Naive thymus-derived CD4-positive, alpha-beta T cell (primary cell): ENCODE measurements at regions not wholly inside any gene's neighbourhood (a gene's known extent, or its start where the extent isn't known, plus 50 kb on each side); places are given as distances from the start of the nearest gene placed in this dataset.

Experiments
- ATAC-seq: fragments of 150-1000 bp; cut with Tn5 transposase; 2 replicates; pipeline ENCODE4 v1.10.0; 2021; ENCODE audit warnings: mild to moderate bottlenecking, moderate library complexity
- CTCF ChIA-PET: fragments of 350-600 bp; sonication (Branson Sonifier 250); formaldehyde crosslinking; loops from one replicate; lab custom pipeline; 2021; ENCODE audit warnings: antibody characterized with exemption; lab: Charles Lee
- POLR2A ChIA-PET: fragments of 350-600 bp; sonication (Branson Sonifier 250); formaldehyde crosslinking; loops from one replicate; lab custom pipeline; 2021; ENCODE audit warnings: antibody characterized with exemption, inconsistent platforms; lab: Charles Lee
- DNase-seq, 9 donors: peaks; one replicate each; pipeline versions ENCODE4 v3.0.0 to v3.0.0-alpha.2; 2020 to 2022; ENCODE audit warnings: mixed read lengths in 1 of 9
- H3K27ac ChIP-seq: one replicate; pipeline ENCODE4 v1.7.0; 2013; ENCODE audit warnings: mild to moderate bottlenecking, low read depth, low read length, moderate library complexity
- H3K27me3 ChIP-seq, 2 donors: one replicate each; pipeline ENCODE4 v1.7.0; 2013; ENCODE audit warnings: low read length in 2 of 2, mild to moderate bottlenecking in 2 of 2, moderate library complexity in 2 of 2; ENCODE audit not compliant: control insufficient read depth in 2 of 2, insufficient read depth in 2 of 2
- H3K36me3 ChIP-seq, 3 experiments: 1 replicate in 2 of 3; 2 replicates in 1 of 3; pipeline ENCODE4 v1.7.0; 2013; ENCODE audit warnings: low read length in 3 of 3, mild to moderate bottlenecking in 3 of 3, moderate library complexity in 1 of 3; ENCODE audit not compliant: insufficient read depth in 3 of 3, control insufficient read depth in 2 of 3
- H3K4me1 ChIP-seq, 2 donors: one replicate each; pipeline ENCODE4 v1.7.0; 2013; ENCODE audit warnings: low read length in 2 of 2, mild to moderate bottlenecking in 2 of 2, moderate library complexity in 1 of 2; ENCODE audit not compliant: control insufficient read depth in 2 of 2, insufficient read depth in 2 of 2
- H3K4me3 ChIP-seq: 2 replicates; pipeline ENCODE4 v1.7.0; 2013; ENCODE audit warnings: mild to moderate bottlenecking, low read length
- H3K9me3 ChIP-seq, 3 experiments: 1 replicate in 2 of 3; 2 replicates in 1 of 3; pipeline ENCODE4 v1.7.0; 2013; ENCODE audit warnings: low read length in 3 of 3; ENCODE audit not compliant: control insufficient read depth in 2 of 3
- H3K27ac Mint-ChIP-seq, 9 donors: one replicate each; pipeline ENCODE4 v1.8.0; 2020 to 2022; ENCODE audit warnings: mixed read lengths in 9 of 9, mild to moderate bottlenecking in 8 of 9, moderate library complexity in 5 of 9, inconsistent platforms in 2 of 9
- H3K27me3 Mint-ChIP-seq, 5 donors: one replicate each; pipeline ENCODE4 v1.8.0; 2021 to 2022; ENCODE audit warnings: mixed read lengths in 5 of 5, mild to moderate bottlenecking in 1 of 5
- H3K36me3 Mint-ChIP-seq, 5 donors: one replicate each; pipeline ENCODE4 v1.8.0; 2020 to 2022; ENCODE audit warnings: mixed read lengths in 5 of 5, mild to moderate bottlenecking in 3 of 5, inconsistent platforms in 1 of 5
- H3K4me1 Mint-ChIP-seq, 7 donors: one replicate each; pipeline ENCODE4 v1.8.0; 2020 to 2022; ENCODE audit warnings: mixed read lengths in 7 of 7, mild to moderate bottlenecking in 3 of 7, inconsistent platforms in 1 of 7
- H3K4me3 Mint-ChIP-seq, 10 donors: one replicate each; pipeline ENCODE4 v1.8.0; 2020 to 2022; ENCODE audit warnings: mild to moderate bottlenecking in 10 of 10, mixed read lengths in 10 of 10, moderate library complexity in 6 of 10, inconsistent platforms in 2 of 10
- H3K9me3 Mint-ChIP-seq, 11 donors: one replicate each; pipeline ENCODE4 v1.8.0; 2020 to 2022; ENCODE audit warnings: mixed read lengths in 11 of 11, mild to moderate bottlenecking in 4 of 11, inconsistent platforms in 1 of 11, moderate library complexity in 1 of 11
- intact Hi-C, 2 donors: fragments of 100-400 bp; cut with micrococcal nuclease; formaldehyde crosslinking; loops; one replicate each; pipeline ENCODE4 v1.15.1; 2023

- Histone ChIP-seq H3K36me3 (no peaks in the 10 kb centered on the region), H3K27me3 (no peaks in the 10 kb centered on the region), H3K9me3 (no peaks in the 10 kb centered on the region), H3K27ac (no peak overlapping the region), H3K4me1 (no peaks in the 10 kb centered on the region), H3K4me3 (no peak overlapping the region)
- ATAC-seq, result no peak
- Mint-ChIP-seq H3K27ac (no peak overlapping the region), H3K9me3 (peaks cover 0 to 4% (median 0%) of the 10 kb centered on the region in 11 donors), H3K36me3 (no peaks in the 10 kb centered on the region), H3K27me3 (peaks cover 0 to 22% (median 5%) of the 10 kb centered on the region in 5 donors), H3K4me3 (no peak overlapping the region), H3K4me1 (no peaks in the 10 kb centered on the region)
- CTCF ChIA-PET, result no interaction called here
- no peak for DNase-seq
- POLR2A ChIA-PET, result no interaction called here
- intact Hi-C loops, result no loop called here
Observed at GRCh38 chr13:74461011-74461410, 326.8 kb upstream of the KLF12 start.

- no peak for ATAC-seq
- peaks cover 0 to 19% (median 4%) of the 10 kb centered on the region in 11 donors for H3K9me3 Mint-ChIP-seq
- H3K27ac Mint-ChIP-seq, result no peak overlapping the region
- no peaks in the 10 kb centered on the region for H3K36me3 ChIP-seq
- H3K4me3 Mint-ChIP-seq, result no peak overlapping the region
- ChIA-PET CTCF (no interaction called here), POLR2A (no interaction called here)
- H3K27ac ChIP-seq, result no peak overlapping the region
- no peak for DNase-seq
- H3K4me3 ChIP-seq, result no peak overlapping the region
- no peaks in the 10 kb centered on the region for H3K4me1 ChIP-seq
- H3K27me3 Mint-ChIP-seq, result peaks cover 0 to 35% (median 25%) of the 10 kb centered on the region in 5 donors
- peaks cover 0 to 9% (median 4%) of the 10 kb centered on the region in 5 donors for H3K36me3 Mint-ChIP-seq
- intact Hi-C loops, result no loop called here
- H3K27me3 ChIP-seq, result no peaks in the 10 kb centered on the region
- peaks cover 0 to 1% (median 0%) of the 10 kb centered on the region in 7 donors for H3K4me1 Mint-ChIP-seq
- H3K9me3 ChIP-seq, result no peaks in the 10 kb centered on the region
Observed at GRCh38 chr13:74452881-74453280, 318.7 kb upstream of the KLF12 start.

GRCh38 chr13:74452176-74452575 lies 318.0 kb upstream of the KLF12 start:
- POLR2A ChIA-PET, result no interaction called here
- intact Hi-C loops, result no loop called here
- H3K4me3 Mint-ChIP-seq, result no peak overlapping the region
- peaks cover 0 to 19% (median 4%) of the 10 kb centered on the region in 11 donors for H3K9me3 Mint-ChIP-seq
- peaks cover 0 to 9% (median 4%) of the 10 kb centered on the region in 5 donors for H3K36me3 Mint-ChIP-seq
- H3K27me3 Mint-ChIP-seq, result peaks cover 0 to 35% (median 24%) of the 10 kb centered on the region in 5 donors
- Histone ChIP-seq H3K4me1 (no peaks in the 10 kb centered on the region), H3K9me3 (no peaks in the 10 kb centered on the region), H3K4me3 (no peak overlapping the region), H3K27ac (no peak overlapping the region), H3K27me3 (no peaks in the 10 kb centered on the region), H3K36me3 (no peaks in the 10 kb centered on the region)
- H3K4me1 Mint-ChIP-seq, result peaks cover 0 to 1% (median 0%) of the 10 kb centered on the region in 7 donors
- ATAC-seq (no peak), DNase-seq (no peak)
- H3K27ac Mint-ChIP-seq, result no peak overlapping the region
- CTCF ChIA-PET, result no interaction called here

- ChIA-PET CTCF (no interaction called here), POLR2A (no interaction called here)
- ATAC-seq, result no peak
- peaks cover 0 to 9% (median 4%) of the 10 kb centered on the region in 5 donors for H3K36me3 Mint-ChIP-seq
- Histone ChIP-seq H3K27me3 (no peaks in the 10 kb centered on the region), H3K4me1 (no peaks in the 10 kb centered on the region), H3K9me3 (no peaks in the 10 kb centered on the region), H3K27ac (no peak overlapping the region), H3K4me3 (no peak overlapping the region), H3K36me3 (no peaks in the 10 kb centered on the region)
- no peak overlapping the region for H3K4me3 Mint-ChIP-seq
- peaks cover 0 to 1% (median 0%) of the 10 kb centered on the region in 7 donors for H3K4me1 Mint-ChIP-seq
- H3K27me3 Mint-ChIP-seq, result peaks cover 0 to 35% (median 19%) of the 10 kb centered on the region in 5 donors
- H3K9me3 Mint-ChIP-seq, result peaks cover 0 to 19% (median 4%) of the 10 kb centered on the region in 11 donors
- DNase-seq, result no peak
- H3K27ac Mint-ChIP-seq, result no peak overlapping the region
- intact Hi-C loops, result no loop called here
Observed at GRCh38 chr13:74450964-74451363, 316.8 kb upstream of the KLF12 start.

- CTCF ChIA-PET, result no interaction called here
Observed at GRCh38 chr13:74450525-74450845, 316.3 kb upstream of the KLF12 start.

GRCh38 chr13:74449811-74450524 lies 315.8 kb upstream of the KLF12 start:
- POLR2A ChIA-PET, result no interaction called here
- H3K4me1 Mint-ChIP-seq, result peaks cover 0 to 1% (median 0%) of the 10 kb centered on the region in 7 donors
- H3K4me3 Mint-ChIP-seq, result no peak overlapping the region
- ATAC-seq (no peak), DNase-seq (no peak)
- Histone ChIP-seq H3K9me3 (no peaks in the 10 kb centered on the region), H3K27ac (no peak overlapping the region), H3K4me1 (no peaks in the 10 kb centered on the region), H3K27me3 (no peaks in the 10 kb centered on the region), H3K4me3 (no peak overlapping the region), H3K36me3 (no peaks in the 10 kb centered on the region)
- no peak overlapping the region for H3K27ac Mint-ChIP-seq
- intact Hi-C loops, result no loop called here
- peaks cover 0 to 25% (median 18%) of the 10 kb centered on the region in 5 donors for H3K27me3 Mint-ChIP-seq
- peaks cover 0 to 8% (median 4%) of the 10 kb centered on the region in 5 donors for H3K36me3 Mint-ChIP-seq
- H3K9me3 Mint-ChIP-seq, result peaks cover 0 to 14% (median 4%) of the 10 kb centered on the region in 11 donors
- CTCF ChIA-PET, result no interaction called here

More at GRCh38 chr13:74450525-74450845, 316.3 kb upstream of the KLF12 start:
- no peaks in the 10 kb centered on the region for H3K4me1 ChIP-seq
- Mint-ChIP-seq H3K4me3 (no peak overlapping the region), H3K27ac (no peak overlapping the region), H3K4me1 (peaks cover 0 to 1% (median 0%) of the 10 kb centered on the region in 7 donors), H3K9me3 (peaks cover 0 to 19% (median 4%) of the 10 kb centered on the region in 11 donors), H3K36me3 (peaks cover 0 to 9% (median 4%) of the 10 kb centered on the region in 5 donors), H3K27me3 (peaks cover 0 to 30% (median 19%) of the 10 kb centered on the region in 5 donors)
- no peaks in the 10 kb centered on the region for H3K27me3 ChIP-seq
- no peak overlapping the region for H3K27ac ChIP-seq
- POLR2A ChIA-PET, result no interaction called here
- H3K9me3 ChIP-seq, result no peaks in the 10 kb centered on the region
- intact Hi-C loops, result no loop called here
- ATAC-seq (no peak), DNase-seq (no peak)
- no peaks in the 10 kb centered on the region for H3K36me3 ChIP-seq
- no peak overlapping the region for H3K4me3 ChIP-seq
